CD4-positive, alpha-beta T cell (primary cell): ENCODE measurements at regions not wholly inside any gene's neighbourhood (a gene's known extent, or its start where the extent isn't known, plus 50 kb on each side); places are given as distances from the start of the nearest gene placed in this dataset.

Source experiments
- ATAC-seq: fragments of 200-7000 bp; cut with Tn5 transposase; one replicate; pipeline ENCODE4 v1.10.0; 2022; ENCODE audit warnings: mild to moderate bottlenecking; ENCODE audit not compliant: poor library complexity
- CTCF ChIA-PET: fragments of 350-600 bp; sonication (Branson Sonifier 250); formaldehyde crosslinking; loops from one replicate; lab custom pipeline; 2021; ENCODE audit warnings: antibody characterized with exemption, inconsistent platforms; lab: Charles Lee
- POLR2A ChIA-PET: fragments of 350-600 bp; sonication (Branson Sonifier 250); formaldehyde crosslinking; loops from one replicate; lab custom pipeline; 2021; ENCODE audit warnings: antibody characterized with exemption, inconsistent platforms; lab: Charles Lee
- DNase-seq, 14 experiments: peaks; one replicate each; pipeline ENCODE4 v3.0.0-alpha.2; 2013 to 2020; ENCODE audit warnings: mixed read lengths in 2 of 14
- H3K27ac ChIP-seq, 2 donors: one replicate each; pipeline versions ENCODE4 v1.5.1 to v1.7.0; 2013; ENCODE audit warnings: low read length in 2 of 2, low read depth in 1 of 2, mild to moderate bottlenecking in 1 of 2
- H3K27me3 ChIP-seq, 2 experiments: 1 replicate in 1 of 2; 2 replicates in 1 of 2; pipeline versions ENCODE4 v1.6.1 to v1.7.0; 2013; ENCODE audit warnings: low read length in 2 of 2, control low read depth in 1 of 2, mild to moderate bottlenecking in 1 of 2, moderate library complexity in 1 of 2; ENCODE audit not compliant: insufficient read depth in 2 of 2, control insufficient read depth in 1 of 2
- H3K36me3 ChIP-seq: one replicate; pipeline ENCODE4 v1.6.1; 2013; ENCODE audit warnings: low read length, control low read depth; ENCODE audit not compliant: insufficient read depth
- H3K4me1 ChIP-seq: one replicate; pipeline ENCODE4 v1.6.1; 2013; ENCODE audit warnings: low read length, control low read depth; ENCODE audit not compliant: insufficient read depth
- H3K4me3 ChIP-seq: one replicate; pipeline ENCODE4 v1.5.1; 2013; ENCODE audit warnings: mild to moderate bottlenecking, low read length, moderate library complexity
- H3K9me3 ChIP-seq, 2 experiments: 1 replicate in 1 of 2; 2 replicates in 1 of 2; pipeline versions ENCODE4 v1.6.1 to v1.7.0; 2013; ENCODE audit warnings: low read length in 2 of 2, mild to moderate bottlenecking in 2 of 2, control low read depth in 1 of 2, moderate library complexity in 1 of 2; ENCODE audit not compliant: control insufficient read depth in 1 of 2, insufficient read depth in 1 of 2
- H3K27ac Mint-ChIP-seq: one replicate; pipeline ENCODE4 v1.8.0; 2020; ENCODE audit warnings: mixed read lengths
- H3K27me3 Mint-ChIP-seq: one replicate; pipeline ENCODE4 v1.8.0; 2021; ENCODE audit warnings: mixed read lengths
- H3K36me3 Mint-ChIP-seq: one replicate; pipeline ENCODE4 v1.8.0; 2021; ENCODE audit warnings: low read depth, mixed read lengths
- H3K4me1 Mint-ChIP-seq: one replicate; pipeline ENCODE4 v1.8.0; 2021; ENCODE audit warnings: low read depth, mixed read lengths
- H3K4me3 Mint-ChIP-seq: one replicate; pipeline ENCODE4 v1.8.0; 2020; ENCODE audit warnings: mild to moderate bottlenecking, mixed read lengths
- H3K9me3 Mint-ChIP-seq: one replicate; pipeline ENCODE4 v1.8.0; 2020; ENCODE audit warnings: mixed read lengths
- intact Hi-C, 2 experiments: fragments of 100-400 bp; cut with DNase I in 1 of 2; cut with micrococcal nuclease in 1 of 2; formaldehyde crosslinking; loops; one replicate each; pipeline versions ENCODE4 v1.15.1 to v1.9.0; 2023 to 2025; cut with DNase I, micrococcal nuclease
- TF ChIP-seq, protein P1 (sequence below): fragments of 200-600 bp; IDR thresholded peaks from one replicate; pipeline ENCODE4 v1.8.0; 2022; ENCODE audit warnings: antibody characterized with exemption, mild to moderate bottlenecking

DNA sequence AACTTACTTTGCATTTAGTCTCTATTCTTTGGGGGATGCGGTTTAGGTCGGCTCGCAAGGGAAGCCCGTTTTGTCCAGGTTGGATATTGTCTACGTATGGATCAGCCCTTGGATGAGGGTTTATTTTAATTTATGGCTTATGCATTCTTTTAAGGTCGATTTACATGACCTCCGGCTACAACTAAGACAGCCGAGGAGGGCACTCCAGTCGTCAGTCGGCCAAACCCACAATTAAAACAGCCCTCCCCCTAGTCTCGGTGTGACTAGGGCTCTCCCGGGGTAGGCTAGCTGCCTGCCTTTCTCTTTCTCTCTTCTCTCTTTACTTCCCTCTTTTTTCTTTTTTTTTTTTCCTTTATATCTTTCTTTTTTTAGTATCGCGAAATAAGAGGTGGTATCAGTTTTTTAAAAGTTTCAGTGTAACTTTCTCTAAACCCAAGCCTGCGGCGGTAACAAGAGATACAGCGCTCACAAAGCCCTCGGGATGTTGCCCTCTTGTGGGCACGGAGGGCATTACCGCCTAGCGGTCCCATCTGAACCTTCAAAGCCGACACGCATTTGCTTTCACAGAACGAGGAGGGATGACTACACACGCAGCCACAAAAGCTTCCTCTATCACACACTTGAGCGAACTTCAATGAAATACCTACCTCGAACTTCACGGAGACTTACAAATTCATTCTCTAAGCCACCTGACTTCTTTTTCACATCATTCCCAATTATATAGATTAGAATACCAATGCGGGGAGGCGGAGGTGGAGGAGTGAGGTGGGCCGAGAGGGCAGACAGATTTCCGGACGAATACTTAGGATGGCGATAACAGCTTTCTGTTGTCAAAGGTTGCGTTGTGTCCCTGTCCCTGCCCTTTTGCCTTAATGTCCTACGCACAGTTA, 132.3 kb upstream of the C11orf58 start:
- Mint-ChIP-seq H3K36me3 (no peaks in the 10 kb centered on the region), H3K4me1 (peaks cover 9% of the 10 kb centered on the region), H3K9me3 (no peaks in the 10 kb centered on the region), H3K27ac (peak overlapping the region; percentile 0), H3K4me3 (peak overlapping the region; percentile 80), H3K27me3 (peaks cover 53% of the 10 kb centered on the region)
- H3K4me3 ChIP-seq: peak overlapping the region; percentile 39
- no peaks in the 10 kb centered on the region for H3K36me3 ChIP-seq
- DNase-seq (peak; percentile 63 to 88 (median 77)), ATAC-seq (peak; percentile 90)
- ChIA-PET CTCF (interaction anchor here (0.7 to 0.8 kb wide), 2 partner anchors 12 to 152 kb away, joined by 3 read pairs; no protein-coding TSS in a partner anchor), POLR2A (interaction anchor here (1.0 kb wide), 1 partner anchor 8 kb away, joined by 4 read pairs; no protein-coding TSS in a partner anchor)
- H3K9me3 ChIP-seq: peaks cover 6 to 52% of the 10 kb centered on the region in 2 experiments
- TF ChIP-seq, protein P1, sequence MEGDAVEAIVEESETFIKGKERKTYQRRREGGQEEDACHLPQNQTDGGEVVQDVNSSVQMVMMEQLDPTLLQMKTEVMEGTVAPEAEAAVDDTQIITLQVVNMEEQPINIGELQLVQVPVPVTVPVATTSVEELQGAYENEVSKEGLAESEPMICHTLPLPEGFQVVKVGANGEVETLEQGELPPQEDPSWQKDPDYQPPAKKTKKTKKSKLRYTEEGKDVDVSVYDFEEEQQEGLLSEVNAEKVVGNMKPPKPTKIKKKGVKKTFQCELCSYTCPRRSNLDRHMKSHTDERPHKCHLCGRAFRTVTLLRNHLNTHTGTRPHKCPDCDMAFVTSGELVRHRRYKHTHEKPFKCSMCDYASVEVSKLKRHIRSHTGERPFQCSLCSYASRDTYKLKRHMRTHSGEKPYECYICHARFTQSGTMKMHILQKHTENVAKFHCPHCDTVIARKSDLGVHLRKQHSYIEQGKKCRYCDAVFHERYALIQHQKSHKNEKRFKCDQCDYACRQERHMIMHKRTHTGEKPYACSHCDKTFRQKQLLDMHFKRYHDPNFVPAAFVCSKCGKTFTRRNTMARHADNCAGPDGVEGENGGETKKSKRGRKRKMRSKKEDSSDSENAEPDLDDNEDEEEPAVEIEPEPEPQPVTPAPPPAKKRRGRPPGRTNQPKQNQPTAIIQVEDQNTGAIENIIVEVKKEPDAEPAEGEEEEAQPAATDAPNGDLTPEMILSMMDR: peak; percentile 92
- H3K27ac ChIP-seq: no peak overlapping the region
- peaks cover 79 to 97% of the 10 kb centered on the region in 2 experiments for H3K27me3 ChIP-seq
- intact Hi-C loops: loop anchor here in 1 of 2 experiments (10.0 kb wide), 1 partner anchor 1691 kb away; no protein-coding TSS in a partner anchor
- H3K4me1 ChIP-seq: peaks cover 41% of the 10 kb centered on the region

GRCh38 chr11:16605389-16605893, 133.0 kb upstream of the C11orf58 start:
- TF ChIP-seq, protein P1: no peak
- peaks cover 8% of the 10 kb centered on the region for H3K4me1 Mint-ChIP-seq
- Histone ChIP-seq H3K4me1 (peaks cover 41% of the 10 kb centered on the region), H3K9me3 (peaks cover 6 to 45% of the 10 kb centered on the region in 2 experiments), H3K4me3 (peak overlapping the region; percentile 39), H3K27me3 (peaks cover 72 to 95% of the 10 kb centered on the region in 2 experiments), H3K36me3 (no peaks in the 10 kb centered on the region), H3K27ac (no peak overlapping the region)
- ATAC-seq (no peak), DNase-seq (peak in 3 of 14 experiments; percentile 6 to 20 (median 15))
- H3K27me3 Mint-ChIP-seq: peaks cover 58% of the 10 kb centered on the region
- no peaks in the 10 kb centered on the region for H3K9me3 Mint-ChIP-seq
- intact Hi-C loops: loop anchor here in 1 of 2 experiments (10.0 kb wide), 1 partner anchor 1691 kb away; no protein-coding TSS in a partner anchor
- no peaks in the 10 kb centered on the region for H3K36me3 Mint-ChIP-seq
- no peak overlapping the region for H3K27ac Mint-ChIP-seq
- H3K4me3 Mint-ChIP-seq: peak overlapping the region; percentile 80
- ChIA-PET POLR2A (interaction anchor here (1.0 kb wide), 1 partner anchor 8 kb away, joined by 4 read pairs; no protein-coding TSS in a partner anchor), CTCF (no interaction called here)

GRCh38 chr11:16604794-16605388, 133.6 kb upstream of the C11orf58 start:
- ChIA-PET CTCF (no interaction called here), POLR2A (interaction anchor here (1.0 kb wide), 1 partner anchor 9 kb away, joined by 4 read pairs; no protein-coding TSS in a partner anchor)
- Histone ChIP-seq H3K4me3 (peak overlapping the region; percentile 39), H3K27ac (no peak overlapping the region), H3K4me1 (peaks cover 41% of the 10 kb centered on the region), H3K36me3 (no peaks in the 10 kb centered on the region), H3K27me3 (peaks cover 68 to 94% of the 10 kb centered on the region in 2 experiments), H3K9me3 (peaks cover 6 to 39% of the 10 kb centered on the region in 2 experiments)
- Mint-ChIP-seq H3K27me3 (peaks cover 64% of the 10 kb centered on the region), H3K36me3 (no peaks in the 10 kb centered on the region), H3K9me3 (no peaks in the 10 kb centered on the region), H3K4me1 (peaks cover 8% of the 10 kb centered on the region), H3K4me3 (peak overlapping the region; percentile 80), H3K27ac (no peak overlapping the region)
- DNase-seq (peak in 3 of 14 experiments; percentile 8 to 24 (median 24)), ATAC-seq (no peak)
- intact Hi-C loops: loop anchor here in 1 of 2 experiments (10.0 kb wide), 1 partner anchor 1690 kb away; no protein-coding TSS in a partner anchor
- TF ChIP-seq, protein P1: no peak
